Fibroblast of mammary gland (primary cell): ENCODE measurements at regions not wholly inside any gene's neighbourhood (a gene's known extent, or its start where the extent isn't known, plus 50 kb on each side); places are given as distances from the start of the nearest gene placed in this dataset.

Experiments used
- DNase-seq: peaks from one replicate; pipeline ENCODE4 v3.0.0-alpha.2; 2010; ENCODE audit warnings: low read depth
- H3K4me3 ChIP-seq: 2 replicates; pipeline ENCODE4 v1.5.1; 2011; ENCODE audit warnings: low read depth, mild to moderate bottlenecking, low read length, moderate library complexity; ENCODE audit not compliant: control insufficient read depth
- CTCF ChIP-seq: conservative IDR thresholded peaks from 2 replicates; pipeline ENCODE4 v1.5.1; 2011; ENCODE audit warnings: low read depth, low read length, inconsistent platforms; ENCODE audit not compliant: control insufficient read depth, insufficient read depth

GRCh38 chr10:43946445-43946844, 297.8 kb upstream of the ZNF32 start:
- H3K4me3 ChIP-seq, result no peak overlapping the region
- TF ChIP-seq CTCF, result no peak
- DNase-seq, result no peak

GRCh38 chr10:43945908-43946307, 297.2 kb upstream of the ZNF32 start:
- DNase-seq, result no peak
- no peak for TF ChIP-seq CTCF
- H3K4me3 ChIP-seq, result no peak overlapping the region

- no peak for DNase-seq
- no peak overlapping the region for H3K4me3 ChIP-seq
- TF ChIP-seq CTCF, result no peak
Observed at GRCh38 chr10:43945094-43945730, 296.5 kb upstream of the ZNF32 start.

- DNase-seq, result no peak
- no peak overlapping the region for H3K4me3 ChIP-seq
- no peak for TF ChIP-seq CTCF
Observed at GRCh38 chr10:43944381-43945093, 295.9 kb upstream of the ZNF32 start.

- no peak for TF ChIP-seq CTCF
- no peak overlapping the region for H3K4me3 ChIP-seq
- no peak for DNase-seq
Observed at GRCh38 chr10:43943818-43944360, 295.2 kb upstream of the ZNF32 start.

- H3K4me3 ChIP-seq, result no peak overlapping the region
- TF ChIP-seq CTCF, result no peak
- no peak for DNase-seq
Observed at GRCh38 chr10:43943119-43943817, 294.6 kb upstream of the ZNF32 start.
